Psoas muscle (tissue), 7 donors: ENCODE measurements at regions not wholly inside any gene's neighbourhood (a gene's known extent, or its start where the extent isn't known, plus 50 kb on each side); places are given as distances from the start of the nearest gene placed in this dataset.

Experiments used
- ATAC-seq, 4 donors: fragments of 200-7000 bp; cut with Tn5 transposase; one replicate each; pipeline ENCODE4 v1.9.1; 2020; ENCODE audit warnings: moderate library complexity in 3 of 4, mild to moderate bottlenecking in 2 of 4
- DNase-seq, 2 donors: peaks; one replicate each; pipeline ENCODE4 v3.0.0-alpha.2; 2020
- H3K27ac ChIP-seq: fragments of 200-600 bp; one replicate; pipeline ENCODE4 v1.8.0; 2022
- H3K27me3 ChIP-seq, 3 donors: fragments of 200-600 bp in 1 of 3; one replicate each; pipeline versions ENCODE4 v1.6.1 to v1.8.0; 2013 to 2022; ENCODE audit warnings: low read length in 2 of 3, mild to moderate bottlenecking in 2 of 3, moderate library complexity in 1 of 3; ENCODE audit not compliant: insufficient read depth in 3 of 3
- H3K36me3 ChIP-seq, 2 donors: fragments of 200-600 bp in 1 of 2; one replicate each; pipeline versions ENCODE4 v1.6.1 to v1.8.0; 2013 to 2022; ENCODE audit warnings: low read depth in 1 of 2, mild to moderate bottlenecking in 1 of 2, moderate library complexity in 1 of 2; ENCODE audit not compliant: insufficient read depth in 1 of 2
- H3K4me1 ChIP-seq: fragments of 200-600 bp; one replicate; pipeline ENCODE4 v1.8.0; 2022
- H3K4me3 ChIP-seq: fragments of 200-600 bp; one replicate; pipeline ENCODE4 v1.8.0; 2022; ENCODE audit warnings: mild to moderate bottlenecking
- H3K9me3 ChIP-seq: fragments of 200-600 bp; one replicate; pipeline ENCODE4 v1.8.0; 2022
- CTCF ChIP-seq: fragments of 200-600 bp; IDR thresholded peaks from one replicate; pipeline ENCODE4 v1.8.0; 2022; ENCODE audit warnings: antibody characterized with exemption
- WGBS, 3 donors: extraction: QIAGEN DNeasy Blood & Tissue Kit; methylation state at CpG; one replicate each; pipeline versions ENCODE4 v1.1.6 to v1.1.7; 2013; 5-methylcytosine and 5-hydroxymethylcytosine counted together
- intact Hi-C, 2 donors: fragments of 100-400 bp; cut with DNase I; formaldehyde crosslinking; loops; one replicate each; pipeline versions ENCODE4 v1.11.0 to v1.14.2; 2022
- donor health status: healthy with polysubstance abuse.
- donor health status: DM: no; HTN: no; CAD: no; lungs with moderate emphysema.
- donor health status: Bipolar disorder and iron deficiency.
- donor health status: healthy.
- donor health status: DM: yes; HTN: yes; CAD: no.
- donor health status: DM: no; HTN: no; CAD: no.
- donor health status: DM: yes; HTN: yes; CAD: no.

GRCh38 chr4:106493086-106493485, 124.5 kb upstream of the GIMD1 start:
- no peaks in the 10 kb centered on the region for H3K36me3 ChIP-seq
- intact Hi-C loops: no loop called here
- no peak overlapping the region for H3K4me3 ChIP-seq
- no peaks in the 10 kb centered on the region for H3K9me3 ChIP-seq
- no peak for ATAC-seq
- TF ChIP-seq CTCF: no peak
- no peaks in the 10 kb centered on the region for H3K4me1 ChIP-seq
- H3K27ac ChIP-seq: no peak overlapping the region
- no peak for DNase-seq
- H3K27me3 ChIP-seq: no peaks in the 10 kb centered on the region

GRCh38 chr4:106486533-106486932, 118.0 kb upstream of the GIMD1 start:
- Histone ChIP-seq H3K4me3 (no peak overlapping the region), H3K27me3 (no peaks in the 10 kb centered on the region), H3K27ac (no peak overlapping the region), H3K4me1 (no peaks in the 10 kb centered on the region), H3K9me3 (no peaks in the 10 kb centered on the region), H3K36me3 (no peaks in the 10 kb centered on the region)
- ATAC-seq: no peak
- 45 to 51% (median 46%) methylated on average over 2 of the region's 2 CpGs for WGBS, 3 donors
- DNase-seq: no peak
- TF ChIP-seq CTCF: no peak
- intact Hi-C loops: no loop called here

- no peaks in the 10 kb centered on the region for H3K36me3 ChIP-seq
- WGBS, 3 donors: 76 to 91% (median 88%) methylated on average over 3 of the region's 3 CpGs
- H3K4me1 ChIP-seq: no peaks in the 10 kb centered on the region
- intact Hi-C loops: no loop called here
- ATAC-seq (no peak), DNase-seq (no peak)
- no peak overlapping the region for H3K4me3 ChIP-seq
- H3K9me3 ChIP-seq: no peaks in the 10 kb centered on the region
- no peak for TF ChIP-seq CTCF
- no peaks in the 10 kb centered on the region for H3K27me3 ChIP-seq
- H3K27ac ChIP-seq: no peak overlapping the region
Observed at GRCh38 chr4:106481801-106482200, 113.2 kb upstream of the GIMD1 start.

- DNase-seq: no peak
- H3K27me3 ChIP-seq: no peaks in the 10 kb centered on the region
- intact Hi-C loops: no loop called here
- no peaks in the 10 kb centered on the region for H3K36me3 ChIP-seq
- H3K4me1 ChIP-seq: no peaks in the 10 kb centered on the region
- H3K4me3 ChIP-seq: no peak overlapping the region
- no peak overlapping the region for H3K27ac ChIP-seq
- ATAC-seq: no peak
- H3K9me3 ChIP-seq: no peaks in the 10 kb centered on the region
- WGBS, 3 donors: 80 to 86% (median 85%) methylated on average over 5 of the region's 5 CpGs
- TF ChIP-seq CTCF: no peak
Observed at GRCh38 chr4:106478152-106478551, 109.6 kb upstream of the GIMD1 start.

- Histone ChIP-seq H3K4me3 (no peak overlapping the region), H3K9me3 (no peaks in the 10 kb centered on the region), H3K27ac (no peak overlapping the region), H3K36me3 (no peaks in the 10 kb centered on the region), H3K4me1 (no peaks in the 10 kb centered on the region), H3K27me3 (no peaks in the 10 kb centered on the region)
- intact Hi-C loops: no loop called here
- 34 to 50% (median 37%) methylated on average over 1 of the region's 1 CpG for WGBS, 3 donors
- no peak for TF ChIP-seq CTCF
- DNase-seq: no peak
- no peak for ATAC-seq
Observed at GRCh38 chr4:106476741-106477140, 108.2 kb upstream of the GIMD1 start.
